OCI-LY3 (cell line): ENCODE measurements at regions not wholly inside any gene's neighbourhood (a gene's known extent, or its start where the extent isn't known, plus 50 kb on each side); places are given as distances from the start of the nearest gene placed in this dataset.

Experiments used
- CTCF ChIP-seq: fragments of 200-600, 300-600 bp; sonication (generic); IDR thresholded peaks from 2 replicates; pipeline ENCODE4 v1.5.1; 2014; ENCODE audit warnings: antibody characterized with exemption, low read length, low read depth
- EZH2phosphoT487 ChIP-seq: fragments of 200-600 bp; shearing (Covaris generic); IDR thresholded peaks from 2 replicates; pipeline ENCODE4 v1.6.1; 2018; ENCODE audit warnings: antibody characterized with exemption, mixed run types, low read depth

DNA sequence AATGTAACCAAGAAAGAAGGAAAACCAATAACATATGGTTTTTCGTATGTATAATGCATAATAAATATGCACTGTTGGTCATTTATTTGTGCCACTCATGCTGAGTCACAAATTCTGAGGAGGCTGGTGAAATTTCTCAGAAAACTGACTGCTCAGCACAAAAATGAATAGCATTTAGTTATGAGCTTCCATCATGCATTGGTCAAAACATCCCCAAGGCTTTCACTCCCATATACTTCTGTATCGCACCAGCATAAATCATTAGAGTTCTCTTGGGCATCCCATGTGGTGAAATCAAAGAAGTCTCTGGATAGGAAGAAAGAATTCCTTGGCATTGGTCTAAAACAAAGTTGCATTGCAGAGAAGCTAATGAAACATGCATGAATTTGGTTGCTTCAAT, 785.6 kb upstream of the CDH8 start:
- TF ChIP-seq CTCF (no peak), EZH2phosphoT487 (no peak)
